ENCODE measurements at regions not wholly inside any gene's neighbourhood (a gene's known extent, or its start where the extent isn't known, plus 50 kb on each side); places are given as distances from the start of the nearest gene placed in this dataset.
A peak's percentile ranks its signal among the peaks of the same experiment; 100 is the strongest.

DNA sequence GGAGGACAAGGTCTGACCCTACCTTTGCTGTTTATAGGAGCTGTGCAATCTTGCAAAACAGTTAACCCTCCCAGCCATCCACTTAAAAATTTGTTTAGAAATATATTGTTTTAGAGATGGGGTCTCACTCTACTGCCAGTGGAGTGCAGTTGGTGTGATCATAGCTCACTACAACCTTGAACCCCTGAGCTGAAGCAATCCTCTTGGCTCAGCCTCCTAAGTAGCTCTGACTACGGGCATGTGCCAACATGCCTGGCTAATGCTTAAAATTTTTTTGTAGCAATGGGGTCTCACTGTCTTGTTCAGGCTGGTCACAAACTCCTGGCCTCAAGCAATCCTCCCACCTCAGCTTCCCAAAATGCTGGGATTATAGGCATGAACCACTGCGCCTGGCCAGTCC lies 120.2 kb upstream of the PJA2 start:
- no peak for DNase-seq

DNA sequence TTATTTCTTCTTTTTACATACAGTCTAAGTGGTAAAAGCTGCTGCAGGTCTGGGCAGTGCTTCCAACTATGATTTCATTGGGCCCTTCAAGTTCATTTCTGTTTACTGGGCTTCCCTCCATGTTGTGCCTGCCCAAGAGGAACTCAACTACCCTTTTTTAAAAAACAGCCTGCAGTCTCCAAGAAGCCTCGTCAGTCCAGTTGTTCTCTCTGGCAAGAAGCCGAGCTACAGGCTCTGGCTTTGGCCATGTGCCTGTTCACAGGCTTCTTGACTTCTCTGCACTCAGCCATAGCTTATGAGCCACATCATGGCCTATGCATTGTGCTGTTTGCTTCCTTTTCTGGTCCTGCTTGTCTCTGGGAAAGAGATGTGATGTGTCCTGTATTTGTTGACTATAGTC lies 119.7 kb upstream of the PJA2 start:
- DNase-seq = peak; percentile 3

DNA sequence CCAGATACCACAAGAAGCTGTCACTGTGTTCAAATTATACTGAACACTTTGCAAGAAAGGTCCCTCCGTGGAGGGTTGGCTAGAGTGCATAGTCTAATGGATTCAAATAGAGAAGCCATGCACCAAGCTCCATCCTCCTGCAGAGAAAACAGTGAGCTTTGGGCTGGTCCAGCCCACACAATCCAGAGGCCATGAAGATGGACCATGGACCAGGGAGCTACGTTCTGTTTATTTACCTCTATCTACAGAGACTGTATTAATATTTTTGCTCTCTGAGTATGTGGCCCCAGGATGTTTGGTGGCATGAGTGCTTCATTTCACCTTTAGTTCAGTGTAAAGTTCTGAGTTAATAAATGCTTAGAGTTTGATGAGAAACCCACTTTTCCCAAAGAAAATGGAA lies 114.8 kb upstream of the PJA2 start:
- DNase-seq = no peak

DNA sequence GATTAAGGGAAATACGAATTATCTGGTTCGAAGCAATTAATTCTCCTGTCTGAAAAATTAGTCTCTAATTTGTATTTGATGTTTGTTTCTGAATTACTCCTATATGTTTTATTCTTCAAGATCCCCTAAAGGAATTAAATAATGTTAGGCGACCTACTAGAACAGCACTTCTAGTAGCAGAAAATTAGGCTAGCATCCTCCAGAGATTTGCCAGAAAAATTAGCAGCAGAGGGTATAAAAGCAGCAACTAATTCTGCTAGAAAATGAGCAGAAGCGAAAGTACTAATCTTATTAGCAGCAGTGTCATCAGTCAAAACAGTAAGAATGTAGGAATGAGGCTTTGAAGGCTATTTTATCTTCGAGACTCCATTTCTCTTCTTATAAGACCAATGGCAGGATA lies 114.3 kb upstream of the PJA2 start:
- no peak for DNase-seq

DNA sequence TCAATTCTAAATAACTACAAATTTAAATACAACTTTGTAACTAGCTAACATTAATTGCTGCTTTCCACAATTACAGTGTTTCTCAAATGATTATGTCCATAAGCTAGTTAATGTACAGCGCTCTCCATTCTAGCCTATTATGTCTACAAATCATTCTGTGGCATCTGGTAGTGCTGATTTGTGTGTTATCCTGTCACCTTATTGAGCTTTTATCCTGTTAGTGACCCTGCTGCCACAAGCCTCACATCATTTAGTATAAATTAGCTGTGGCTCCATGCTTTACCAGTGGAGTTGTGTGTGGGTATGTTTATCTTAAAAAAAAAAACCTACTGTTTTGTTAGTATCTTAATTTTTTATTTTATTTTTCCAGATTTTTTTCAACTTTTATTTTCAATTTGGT lies 112.6 kb upstream of the PJA2 start:
- no peak for DNase-seq

DNA sequence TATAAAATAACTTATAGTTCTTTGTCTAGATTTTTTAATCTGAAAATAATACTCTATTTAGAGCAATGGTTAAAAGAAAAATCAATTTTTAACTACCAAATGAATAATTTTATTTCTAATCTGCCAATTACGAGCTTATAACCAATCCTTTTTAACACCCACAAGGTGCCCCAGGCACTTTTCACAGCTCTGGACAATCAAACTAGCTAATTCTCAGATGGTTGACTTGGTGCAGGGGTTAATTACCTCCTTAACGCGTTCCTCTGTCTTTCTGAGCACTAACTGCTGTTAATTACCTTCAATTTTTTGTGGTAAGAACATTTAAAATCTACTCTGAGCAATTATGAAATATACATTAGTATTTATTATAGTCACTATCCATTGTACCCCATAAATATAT lies 109.6 kb upstream of the PJA2 start:
- DNase-seq = no peak

DNA sequence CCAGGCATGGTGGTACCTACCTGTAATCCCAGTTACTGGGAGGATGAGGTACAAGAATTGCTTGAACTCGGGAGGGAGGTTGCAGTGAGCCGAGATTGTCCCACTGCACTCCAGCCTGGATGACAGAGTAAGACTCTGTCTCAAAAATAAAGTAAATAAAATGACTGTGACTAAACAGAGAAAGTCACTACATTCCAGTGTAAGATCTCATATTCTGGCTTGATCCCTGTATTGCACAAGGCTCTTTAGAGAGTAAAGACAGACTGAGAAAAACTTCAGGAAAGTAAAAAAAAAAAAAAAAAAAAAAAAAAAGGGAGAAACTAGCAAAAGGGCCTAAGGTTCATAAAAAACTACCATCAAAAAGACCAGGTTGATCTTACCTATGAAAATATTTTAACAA lies 106.6 kb upstream of the PJA2 start:
- DNase-seq = no peak

DNA sequence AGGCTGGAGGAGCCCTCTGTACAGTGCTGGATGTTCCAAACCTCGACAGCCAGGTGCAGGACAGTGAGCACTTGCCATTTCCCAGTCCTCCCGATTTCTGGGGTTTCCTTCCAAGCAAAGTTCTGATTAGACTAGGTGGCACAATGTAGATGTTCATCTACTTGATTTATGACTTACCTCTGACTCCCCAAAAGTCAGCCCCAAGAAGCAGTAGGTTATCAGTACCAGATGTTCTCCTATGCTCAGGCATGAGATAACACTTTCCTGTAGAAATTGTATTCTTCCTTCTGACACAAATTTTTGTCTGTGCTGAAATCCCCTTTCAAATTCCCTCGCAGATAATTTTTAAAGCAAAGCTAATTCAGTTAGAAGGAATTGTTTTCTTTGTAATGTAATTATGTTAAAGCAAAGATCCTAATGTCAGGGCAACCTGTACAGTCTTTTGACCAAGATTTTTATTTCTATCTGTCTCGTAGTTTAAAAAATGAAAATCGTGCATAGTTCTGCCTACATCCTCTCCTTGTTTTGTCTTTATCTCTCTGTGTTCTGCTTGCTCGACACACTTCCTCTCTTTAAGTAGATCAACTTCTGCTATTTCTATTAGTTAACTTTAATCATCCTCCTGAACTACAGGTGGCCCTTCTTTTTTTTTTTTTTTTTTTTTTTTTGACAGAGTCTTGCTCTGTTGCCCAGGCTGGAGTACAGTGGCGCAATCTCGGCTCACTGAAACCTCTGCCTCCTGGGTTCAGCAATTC lies 102.4 kb upstream of the PJA2 start:
- DNase-seq = no peak

DNA sequence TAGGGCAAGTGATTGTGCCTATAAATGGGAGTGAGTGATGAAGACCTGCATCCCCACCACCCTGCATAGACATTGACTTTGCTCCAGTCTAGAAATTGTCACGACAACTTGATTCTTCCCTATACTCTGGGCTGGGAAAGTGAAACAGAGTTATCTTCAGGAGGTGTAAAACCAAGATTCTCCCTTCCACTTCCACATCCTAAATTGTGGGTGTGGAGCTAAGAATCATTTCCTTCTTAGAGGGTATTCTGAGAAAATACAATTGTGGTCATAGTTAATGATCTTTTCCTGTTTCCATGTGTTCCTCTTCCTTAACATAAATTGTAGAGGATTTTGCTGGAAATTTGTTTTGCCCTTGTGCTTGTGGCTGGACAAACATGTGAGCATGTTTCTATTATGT lies 96.8 kb upstream of the PJA2 start:
- no peak for DNase-seq

DNA sequence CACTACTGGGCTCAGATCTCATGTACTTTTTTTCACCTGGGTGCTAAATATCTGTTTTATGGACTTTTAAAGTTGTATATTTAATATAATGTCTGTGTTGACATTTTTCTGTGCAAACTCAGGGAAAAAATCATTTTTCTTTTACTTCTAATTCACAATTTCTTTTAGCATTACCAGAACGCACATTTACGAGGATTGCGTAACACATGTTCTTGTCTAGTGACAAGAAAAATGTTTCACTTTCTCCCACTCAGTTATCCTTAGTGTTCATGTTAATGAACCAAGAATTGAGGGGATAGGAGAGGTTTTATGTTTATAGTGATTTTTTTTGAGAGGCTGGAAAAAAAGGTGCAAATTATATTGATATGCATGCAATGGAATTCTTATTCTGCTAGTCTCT lies 86.3 kb upstream of the PJA2 start:
- no peak for DNase-seq

DNA sequence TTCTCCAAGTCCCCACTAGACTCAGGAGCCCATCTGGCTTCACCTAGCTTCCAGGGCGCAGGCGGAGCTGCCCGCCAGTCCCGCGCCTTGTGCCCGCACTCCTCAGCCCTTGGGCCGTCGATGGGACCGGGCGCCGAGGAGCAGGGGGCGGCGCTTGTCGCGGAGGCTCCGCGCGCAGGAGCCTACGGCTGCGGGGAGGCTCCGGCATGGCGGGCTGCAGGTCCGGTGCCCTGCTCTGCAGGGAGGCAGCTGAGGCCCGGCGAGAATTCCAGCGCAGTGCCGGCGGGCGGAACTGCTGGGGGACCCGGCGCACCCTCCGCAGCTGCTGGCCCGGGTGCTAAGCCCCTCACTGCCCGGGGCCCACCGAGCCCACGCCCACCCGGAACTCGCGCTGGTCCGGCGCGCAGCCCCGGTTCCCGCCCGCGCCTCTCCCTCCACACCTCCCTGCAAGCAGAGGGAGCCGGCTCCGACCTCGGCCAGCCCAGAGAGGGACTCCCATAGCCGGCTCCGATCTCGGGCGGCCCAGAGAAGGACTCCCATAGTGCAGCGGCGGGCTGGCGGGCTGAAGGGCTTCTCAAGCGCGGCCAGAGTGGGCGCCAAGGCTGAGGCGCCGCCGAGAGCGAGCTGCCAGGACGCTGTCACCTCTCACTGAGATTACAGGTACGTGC lies 78.1 kb upstream of the PJA2 start:
- DNase-seq = no peak

DNA sequence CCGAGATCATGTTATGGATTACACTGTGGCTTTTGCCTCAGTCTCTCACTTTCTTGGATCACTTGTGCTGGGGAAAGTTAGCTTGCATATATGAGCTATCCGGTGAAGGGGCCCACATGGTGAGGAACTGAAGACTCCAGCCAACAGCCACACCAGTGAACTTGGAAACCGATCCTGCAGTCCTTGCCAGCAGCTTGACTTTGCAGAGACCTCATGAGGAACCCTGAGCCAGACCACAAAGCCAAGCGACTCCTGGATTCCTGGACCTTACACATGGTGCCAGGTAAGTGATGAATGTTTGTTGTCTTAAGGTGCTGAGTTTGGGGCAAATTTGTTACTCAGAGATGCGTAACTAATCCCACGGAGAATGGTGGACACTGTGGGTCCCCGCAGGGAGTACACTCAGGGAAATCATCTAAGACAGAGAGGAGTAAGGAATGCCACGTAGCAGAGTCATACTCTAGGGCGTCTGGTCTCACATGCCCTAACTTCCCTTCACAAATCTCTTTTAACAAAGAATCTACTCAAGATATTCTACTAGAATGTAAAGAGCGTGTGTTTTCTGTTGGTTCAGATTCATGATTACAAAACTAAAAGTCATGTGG lies 76.5 kb upstream of the PJA2 start:
- no peak for DNase-seq

DNA sequence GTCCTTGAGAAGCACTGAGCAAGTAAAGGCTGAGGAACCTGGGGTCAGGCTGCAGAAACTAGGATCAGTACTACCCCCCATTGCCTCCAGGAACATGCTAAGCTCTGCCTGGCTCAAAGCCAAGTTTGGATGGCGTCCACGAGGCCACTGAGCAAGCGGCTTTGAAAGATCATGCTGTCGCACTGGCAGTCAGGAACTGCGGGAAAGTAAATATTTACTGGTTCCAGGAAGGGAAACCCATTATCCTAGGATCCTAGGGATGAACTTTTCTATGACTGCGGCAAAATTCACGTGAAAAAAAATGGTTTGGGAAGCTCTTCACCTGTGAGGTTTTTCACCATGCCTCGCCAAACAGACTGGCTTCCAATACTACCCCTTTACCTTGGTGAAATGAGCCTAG lies 75.3 kb upstream of the PJA2 start:
- peak; percentile 36 for DNase-seq

DNA sequence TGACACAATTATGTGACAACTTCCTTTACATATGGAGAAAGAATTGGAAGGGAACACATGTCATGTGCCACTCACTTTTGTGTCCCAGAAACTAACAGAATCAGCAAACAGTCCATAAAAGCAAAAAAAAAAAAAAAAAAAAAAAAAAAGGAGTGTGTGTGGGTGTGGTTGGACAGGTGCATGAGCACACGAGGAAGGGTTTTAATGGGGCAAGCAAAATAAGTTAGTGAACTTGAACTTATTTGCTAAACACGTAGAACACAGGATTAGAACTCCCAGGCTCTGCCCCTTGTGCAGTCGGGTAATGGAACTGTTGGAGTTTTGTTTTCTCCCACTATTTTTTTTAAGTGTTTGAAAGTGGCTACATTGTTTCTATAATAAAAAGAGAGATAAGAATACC lies 74.8 kb upstream of the PJA2 start:
- no peak for DNase-seq

DNA sequence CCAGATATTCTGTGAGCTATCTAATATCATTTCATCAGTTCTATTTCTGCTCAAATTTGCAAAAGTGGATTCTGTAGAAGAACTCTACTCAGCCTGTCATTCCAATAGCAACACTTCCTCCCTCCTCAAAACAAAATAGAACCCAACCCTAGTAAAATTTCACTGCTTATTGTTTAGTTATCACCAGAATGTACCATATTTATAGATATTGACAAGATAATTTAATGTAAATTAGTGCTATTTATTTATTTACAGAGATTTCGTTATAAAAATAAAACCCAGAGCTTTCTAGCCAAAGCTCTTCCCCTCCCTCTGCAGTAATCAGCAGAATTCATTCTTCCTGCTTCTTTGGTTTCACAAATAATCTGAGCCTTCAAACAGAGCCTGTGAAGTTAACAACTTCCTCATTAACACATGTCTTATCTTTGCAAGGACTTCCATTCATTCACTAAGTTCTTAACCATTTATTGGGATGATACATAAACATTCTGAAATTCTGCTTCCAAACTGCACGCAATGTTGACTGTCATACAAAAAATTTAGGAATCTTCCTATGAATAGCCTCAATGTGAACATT lies 73.7 kb upstream of the PJA2 start:
- no peak for DNase-seq

DNA sequence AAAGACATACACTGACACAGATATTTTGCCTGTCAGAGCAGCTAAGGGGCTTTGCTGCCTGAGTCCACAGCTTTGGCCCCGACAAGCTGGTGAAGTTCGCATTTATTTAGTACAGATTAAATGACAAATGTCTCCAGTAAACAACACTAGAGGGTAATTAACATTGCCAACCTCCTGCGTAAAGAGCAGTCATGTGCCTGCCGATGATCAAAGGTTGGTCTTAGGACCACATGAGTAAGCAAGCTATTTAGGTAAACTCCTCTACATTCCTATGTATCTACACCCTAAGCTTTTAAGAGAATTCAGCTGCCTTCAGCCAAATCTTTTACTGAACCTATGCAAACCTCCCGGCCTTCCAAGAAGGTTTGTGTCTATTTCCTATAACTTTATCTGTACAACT lies 73.0 kb upstream of the PJA2 start:
- DNase-seq = no peak

DNA sequence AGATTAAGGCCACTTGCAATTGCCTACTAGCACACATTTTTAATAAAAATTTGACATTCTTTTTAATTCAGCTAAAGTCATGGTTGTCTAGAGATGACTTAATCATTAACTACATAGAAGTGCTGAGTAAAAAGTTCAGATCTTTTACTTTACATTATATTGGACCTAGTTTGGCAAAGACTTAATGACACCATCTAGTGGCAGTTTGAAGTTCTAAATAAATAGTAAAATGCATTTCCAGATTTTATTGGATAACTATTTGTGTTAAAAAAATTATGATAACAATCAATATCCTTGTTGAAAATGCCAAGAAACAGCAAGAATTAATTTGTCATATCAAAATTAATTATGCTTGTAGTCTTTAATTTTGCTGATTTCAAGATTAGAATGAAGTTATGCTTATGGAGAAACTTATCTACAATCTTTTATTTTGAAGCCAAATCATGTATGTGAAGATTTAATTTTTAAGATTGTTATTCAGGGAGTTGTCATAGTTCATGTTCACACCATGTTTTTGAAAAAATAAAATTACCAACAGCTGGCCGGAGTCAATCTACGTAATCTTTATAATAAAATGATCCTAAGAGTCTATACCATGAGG lies 69.6 kb upstream of the PJA2 start:
- DNase-seq = no peak

DNA sequence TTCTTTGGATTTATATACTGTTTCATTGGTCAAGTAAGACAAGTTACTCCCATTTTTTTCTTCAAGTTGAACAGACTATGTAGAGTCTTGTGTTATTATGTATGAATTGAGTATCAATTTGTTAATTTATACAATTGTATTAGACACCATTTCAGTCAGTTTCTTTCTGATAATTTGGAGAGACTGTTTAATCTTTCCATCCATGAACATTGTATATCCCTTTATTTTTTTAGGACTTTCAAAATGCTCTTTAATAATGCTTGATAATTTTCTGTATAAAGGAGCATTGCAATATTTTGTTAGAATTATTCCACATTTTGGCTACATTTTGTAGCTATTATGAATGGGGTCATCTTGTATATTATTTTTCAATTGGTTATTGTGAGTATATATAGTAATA lies 69.1 kb upstream of the PJA2 start:
- no peak for DNase-seq

DNA sequence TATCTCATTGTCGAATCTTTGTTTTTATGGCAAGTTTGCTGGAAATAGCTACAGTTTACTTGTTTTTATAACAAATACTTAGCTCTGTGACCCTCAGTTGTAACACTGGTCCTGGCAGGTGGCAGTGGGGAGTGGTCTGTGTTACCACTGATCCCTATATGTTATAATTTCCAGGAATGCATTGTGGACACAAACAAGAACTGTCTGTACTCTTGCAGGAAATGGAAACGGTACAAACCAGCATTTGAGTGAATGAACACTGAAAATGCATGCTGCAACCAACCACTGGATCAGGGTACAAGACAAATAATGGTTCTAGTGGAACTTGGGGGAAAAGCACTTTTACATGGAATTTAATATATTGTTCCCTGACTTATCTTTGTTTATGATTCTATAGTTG lies 66.5 kb upstream of the PJA2 start:
- no peak for DNase-seq

DNA sequence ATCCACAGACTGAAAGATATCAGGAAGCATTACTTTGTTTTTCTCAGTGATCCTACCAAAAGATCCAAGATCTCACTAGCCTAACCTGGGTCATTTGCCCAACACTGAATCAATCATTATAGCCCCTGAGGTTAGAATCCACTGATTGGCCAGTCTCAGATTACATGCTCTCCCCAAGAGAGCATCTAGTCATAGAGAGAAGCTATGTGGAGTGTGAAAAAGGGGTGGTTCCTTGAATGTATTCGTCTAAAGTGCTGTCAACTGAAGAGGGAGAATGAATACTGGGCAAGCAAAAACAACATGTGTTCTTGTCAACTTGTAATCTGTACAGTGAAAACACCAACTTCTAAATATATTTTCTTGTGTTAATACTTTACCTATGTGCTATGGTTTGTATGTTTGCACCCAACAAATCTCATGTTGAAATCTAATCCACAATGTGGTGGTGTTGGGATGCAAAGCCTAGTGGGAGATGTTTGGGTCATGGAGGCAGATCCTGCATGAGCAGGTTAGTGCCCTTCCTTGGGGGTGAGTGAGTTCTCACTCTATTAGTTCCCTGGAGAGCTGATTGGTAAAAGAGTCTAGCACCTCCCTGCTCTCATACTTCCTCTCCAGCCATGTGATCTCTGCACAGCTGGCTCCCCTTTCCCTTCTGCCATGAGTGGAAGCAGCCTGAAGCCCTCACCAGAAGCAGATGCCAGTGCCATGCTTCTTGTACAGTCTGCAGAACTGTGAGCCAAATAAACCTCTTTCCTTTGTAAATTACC lies 60.3 kb upstream of the PJA2 start:
- DNase-seq = no peak

DNA sequence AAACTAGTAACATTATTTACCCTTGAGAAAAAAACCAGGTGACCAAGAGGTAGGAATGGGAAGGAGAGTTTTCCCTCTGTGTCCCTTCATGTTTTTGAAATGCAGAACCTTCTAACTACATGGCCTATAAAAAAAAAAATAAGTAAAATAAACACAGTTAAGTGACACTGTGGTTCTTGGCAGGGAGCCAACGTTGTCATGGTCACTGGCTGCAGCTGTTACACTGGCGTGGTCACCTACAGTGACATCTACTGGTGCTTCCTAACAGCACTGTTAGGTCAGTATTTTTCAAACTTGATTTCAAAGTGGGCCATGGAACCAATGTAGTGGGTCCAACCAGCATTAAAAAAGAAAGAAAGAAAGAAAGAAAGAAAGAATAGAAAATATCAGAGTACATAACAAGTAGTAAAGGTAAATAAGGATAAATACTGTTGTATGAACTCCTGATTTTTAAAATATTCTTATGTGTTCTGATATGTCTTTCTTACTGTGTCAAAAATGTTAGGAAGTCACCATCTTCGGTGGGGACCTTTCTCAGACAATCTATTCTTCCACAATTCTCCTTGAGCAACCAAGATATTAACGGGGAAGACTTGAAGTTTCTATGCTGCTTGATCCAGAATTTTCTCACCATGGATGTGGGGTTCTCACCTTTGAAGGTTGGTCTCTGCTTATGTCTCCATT lies 59.1 kb upstream of the PJA2 start:
- peak; percentile 92 for DNase-seq

DNA sequence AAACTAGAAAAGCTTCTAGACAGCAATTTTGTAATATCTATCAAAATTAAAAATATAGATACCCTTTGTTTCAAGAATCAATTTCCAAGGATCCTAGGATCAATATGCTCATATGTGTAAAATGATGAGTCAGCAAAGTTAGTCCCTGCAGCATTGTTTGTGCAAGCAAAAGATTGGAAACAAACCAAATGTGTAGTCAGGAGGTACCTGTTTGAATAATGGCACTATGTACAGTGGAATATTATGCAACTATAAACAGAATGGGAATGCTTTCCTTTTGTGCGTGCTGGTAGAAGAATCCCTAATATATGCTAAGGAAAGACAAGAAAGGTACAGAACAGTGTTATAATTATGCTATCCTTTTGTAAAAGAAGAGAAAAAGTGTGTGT lies 58.5 kb upstream of the PJA2 start:
- DNase-seq = no peak
